GM21423 (cell line): ENCODE measurements at regions not wholly inside any gene's neighbourhood (a gene's known extent, or its start where the extent isn't known, plus 50 kb on each side); places are given as distances from the start of the nearest gene placed in this dataset.

Experiments
- ATAC-seq: cut with Tn5 transposase; IDR thresholded peaks from one replicate; pipeline ENCODE4 v1.9.1; 2021; ENCODE audit warnings: mild to moderate bottlenecking, moderate library complexity; ENCODE audit not compliant: unreplicated experiment

GRCh38 chr15:98139337-98139736 lies 178.8 kb downstream of the ARRDC4 start:
- no peak for ATAC-seq

- no peak for ATAC-seq
These were observed 182.1 kb downstream of the ARRDC4 start for GRCh38 chr15:98142572-98142971.

- no peak for ATAC-seq
These were observed 182.6 kb downstream of the ARRDC4 start for GRCh38 chr15:98143116-98143515.

GRCh38 chr15:98144388-98144787 lies 183.9 kb downstream of the ARRDC4 start:
- ATAC-seq: no peak

GRCh38 chr15:98146031-98146820 lies 185.7 kb downstream of the ARRDC4 start:
- no peak for ATAC-seq

GRCh38 chr15:98147415-98147814 lies 186.9 kb downstream of the ARRDC4 start:
- ATAC-seq: no peak

- ATAC-seq: no peak
These were observed 189.6 kb downstream of the ARRDC4 start for GRCh38 chr15:98150084-98150483.

GRCh38 chr15:98150536-98150935 lies 190.0 kb downstream of the ARRDC4 start:
- ATAC-seq: no peak

GRCh38 chr15:98151096-98151495 lies 190.6 kb downstream of the ARRDC4 start:
- no peak for ATAC-seq

- no peak for ATAC-seq
These were observed 191.7 kb downstream of the ARRDC4 start for GRCh38 chr15:98152156-98152555.

- no peak for ATAC-seq
These were observed 194.4 kb downstream of the ARRDC4 start for GRCh38 chr15:98154863-98155262.

- no peak for ATAC-seq
These were observed 194.9 kb downstream of the ARRDC4 start for GRCh38 chr15:98155356-98155755.

- peak; percentile 97 for ATAC-seq
These were observed 199.7 kb downstream of the ARRDC4 start for GRCh38 chr15:98160236-98160635.

GRCh38 chr15:98163319-98164045 lies 203.0 kb downstream of the ARRDC4 start:
- ATAC-seq: no peak

- ATAC-seq: no peak
These were observed 204.1 kb downstream of the ARRDC4 start for GRCh38 chr15:98164571-98164970.

- ATAC-seq: no peak
These were observed 204.5 kb downstream of the ARRDC4 start for GRCh38 chr15:98164986-98165385.

- ATAC-seq: no peak
These were observed 207.3 kb downstream of the ARRDC4 start for GRCh38 chr15:98167722-98168268.

- no peak for ATAC-seq
These were observed 209.0 kb downstream of the ARRDC4 start for GRCh38 chr15:98169551-98169950.

- ATAC-seq: no peak
These were observed 213.8 kb downstream of the ARRDC4 start for GRCh38 chr15:98174286-98174685.

GRCh38 chr15:98174841-98175240 lies 214.3 kb downstream of the ARRDC4 start:
- ATAC-seq: no peak

GRCh38 chr15:98177966-98178592 lies 217.6 kb downstream of the ARRDC4 start:
- peak; percentile 93 for ATAC-seq

- ATAC-seq: no peak
These were observed 218.4 kb downstream of the ARRDC4 start for GRCh38 chr15:98178861-98179260.
